ENCODE measurements at regions not wholly inside any gene's neighbourhood (a gene's known extent, or its start where the extent isn't known, plus 50 kb on each side); places are given as distances from the start of the nearest gene placed in this dataset.
"Not testable (repeated sequence)": the region's sequence is repeated elsewhere in the genome, so short reads cannot be mapped to it uniquely, and the experiment has no call there.

DNA sequence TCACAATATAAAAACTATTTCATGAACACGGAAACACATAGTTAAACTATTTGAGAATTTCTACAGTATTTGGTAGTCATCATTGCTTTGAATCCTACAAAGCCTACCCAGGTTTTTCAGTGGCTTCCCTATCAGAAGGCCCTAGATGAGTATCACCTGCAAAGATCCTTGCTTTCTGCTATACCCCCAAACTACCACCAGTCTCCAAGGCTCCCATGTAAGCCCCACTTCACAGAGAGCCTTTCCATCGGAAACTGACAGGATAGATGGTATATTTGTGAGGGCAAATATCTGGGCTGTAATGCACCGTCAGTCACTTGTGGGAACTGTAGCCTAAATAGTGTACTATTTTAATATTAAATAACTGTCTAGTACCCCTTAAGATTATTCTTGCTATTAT is 674.3 kb downstream of the BRINP3 start:
- Histone ChIP-seq H3K9me3 (no peaks in the 10 kb centered on the region), H3K4me2 (no peak overlapping the region), H3K27me3 (no peaks in the 10 kb centered on the region), H3K27ac (no peak overlapping the region), H4K20me1 (no peaks in the 10 kb centered on the region), H3K4me3 (no peak overlapping the region), H3K36me3 (no peaks in the 10 kb centered on the region), H3K9ac (no peak overlapping the region), H3K4me1 (peaks cover 4% of the 10 kb centered on the region; the same call in 1 of the 2 replicates)
- TF ChIP-seq Cebpa-rat (IDR thresholded peaks at IDR 0.05): no peak

DNA sequence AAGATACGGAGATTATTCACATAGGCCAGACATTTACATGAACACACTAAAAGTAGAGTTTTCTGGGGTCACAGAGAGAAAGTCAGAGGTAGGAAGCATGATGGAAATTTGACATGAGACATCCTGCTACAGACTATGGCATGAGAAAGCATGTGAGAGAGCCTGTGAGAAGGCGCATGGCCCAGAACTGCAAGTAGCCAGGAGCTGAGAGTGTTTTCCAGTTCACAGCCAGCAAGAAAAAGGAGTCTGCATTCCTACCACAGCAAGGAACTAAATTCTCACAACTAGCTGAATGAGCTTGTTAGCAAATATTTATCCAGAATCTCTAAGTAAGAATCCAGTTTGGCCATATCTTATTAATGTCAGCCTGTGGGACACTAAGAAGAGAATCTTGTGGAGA is 673.3 kb downstream of the BRINP3 start:
- no peak overlapping the region for H3K4me3 ChIP-seq

GRCh38 chr1:189805735-189806134 is 671.9 kb downstream of the BRINP3 start:
- H3K4me2 ChIP-seq: no peak overlapping the region
- no peaks in the 10 kb centered on the region for H3K36me3 ChIP-seq
- no peaks in the 10 kb centered on the region for H3K27me3 ChIP-seq
- no peak overlapping the region for H3K4me3 ChIP-seq
- no peak overlapping the region for H3K9ac ChIP-seq
- H4K20me1 ChIP-seq: no peaks in the 10 kb centered on the region
- no peak overlapping the region for H3K27ac ChIP-seq
- TF ChIP-seq Cebpa-rat (IDR thresholded peaks at IDR 0.05): no peak
- H3K9me3 ChIP-seq: no peaks in the 10 kb centered on the region
- H3K4me1 ChIP-seq: peaks cover 4% of the 10 kb centered on the region; the same call in 1 of the 2 replicates

More for the DNA sequence above, 673.3 kb downstream of the BRINP3 start:
- H3K4me2 ChIP-seq: no peak overlapping the region
- H3K27ac ChIP-seq: no peak overlapping the region
- no peak overlapping the region for H3K9ac ChIP-seq
- no peaks in the 10 kb centered on the region for H3K36me3 ChIP-seq
- H3K4me1 ChIP-seq: peaks cover 4% of the 10 kb centered on the region; the same call in 1 of the 2 replicates
- no peak for TF ChIP-seq Cebpa-rat (IDR thresholded peaks at IDR 0.05)
- H3K27me3 ChIP-seq: no peaks in the 10 kb centered on the region
- H3K9me3 ChIP-seq: no peaks in the 10 kb centered on the region
- H4K20me1 ChIP-seq: no peaks in the 10 kb centered on the region

GRCh38 chr1:189810639-189811038 is 667.0 kb downstream of the BRINP3 start:
- H3K36me3 ChIP-seq, H3K4me2 ChIP-seq, H3K9me3 ChIP-seq, H3K4me1 ChIP-seq, H3K4me3 ChIP-seq, H3K9ac ChIP-seq, H4K20me1 ChIP-seq, H3K27me3 ChIP-seq, H3K27ac ChIP-seq: not testable (repeated sequence)

DNA sequence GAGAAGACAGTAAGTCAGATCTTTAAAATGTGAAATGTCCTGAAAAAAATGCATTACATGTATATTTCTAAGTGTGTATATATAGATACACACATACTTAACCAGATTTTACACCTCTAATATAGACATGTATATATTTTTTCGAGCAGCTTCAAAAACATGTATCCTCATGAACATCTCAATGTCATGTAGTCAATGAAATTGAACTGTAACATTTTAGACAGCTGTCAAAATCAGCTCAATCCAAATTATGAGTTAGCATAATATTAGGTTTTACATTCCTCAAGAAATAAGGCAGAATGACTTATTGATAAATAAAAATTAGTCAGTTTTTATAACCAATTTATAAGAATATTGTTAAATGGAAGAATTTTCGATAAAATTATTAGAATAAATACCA is 665.7 kb downstream of the BRINP3 start:
- Histone ChIP-seq H3K36me3 (no peaks in the 10 kb centered on the region), H3K9me3 (no peaks in the 10 kb centered on the region), H3K9ac (no peak overlapping the region), H3K4me3 (no peak overlapping the region), H4K20me1 (no peaks in the 10 kb centered on the region), H3K27ac (no peak overlapping the region), H3K4me2 (no peak overlapping the region), H3K4me1 (no peaks in the 10 kb centered on the region), H3K27me3 (no peaks in the 10 kb centered on the region)
- no peak for TF ChIP-seq Cebpa-rat (IDR thresholded peaks at IDR 0.05)

DNA sequence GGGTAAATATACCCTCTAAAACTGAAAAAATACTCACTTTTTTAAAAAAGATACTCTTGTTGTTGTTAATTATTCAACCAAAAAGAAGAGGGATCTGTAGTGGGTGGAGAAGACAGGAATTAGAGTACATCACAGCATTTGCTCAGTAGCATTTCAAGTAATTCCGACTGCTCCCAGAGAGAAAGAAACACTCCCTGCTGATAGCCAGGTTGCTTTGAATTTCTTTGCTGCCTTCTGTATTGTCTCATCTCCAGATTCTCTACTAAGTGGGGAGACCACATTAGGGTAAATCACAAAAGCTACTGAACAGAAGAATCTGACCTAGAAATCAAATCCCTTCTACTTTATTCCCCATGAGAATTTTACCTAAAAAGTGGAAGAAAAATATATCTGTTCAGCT is 661.1 kb downstream of the BRINP3 start:
- Histone ChIP-seq H3K4me1 (no peaks in the 10 kb centered on the region), H3K36me3 (no peaks in the 10 kb centered on the region), H3K9ac (no peak overlapping the region), H4K20me1 (no peaks in the 10 kb centered on the region), H3K27me3 (no peaks in the 10 kb centered on the region), H3K27ac (no peak overlapping the region), H3K4me2 (no peak overlapping the region), H3K4me3 (no peak overlapping the region), H3K9me3 (no peaks in the 10 kb centered on the region)
- TF ChIP-seq Cebpa-rat (IDR thresholded peaks at IDR 0.05): no peak

GRCh38 chr1:189819751-189820150 is 657.9 kb downstream of the BRINP3 start:
- Histone ChIP-seq H3K27me3 (no peaks in the 10 kb centered on the region), H4K20me1 (no peaks in the 10 kb centered on the region), H3K4me1 (no peaks in the 10 kb centered on the region), H3K4me3 (no peak overlapping the region), H3K9ac (no peak overlapping the region), H3K4me2 (no peak overlapping the region), H3K27ac (no peak overlapping the region), H3K9me3 (no peaks in the 10 kb centered on the region), H3K36me3 (no peaks in the 10 kb centered on the region)
- TF ChIP-seq Cebpa-rat (IDR thresholded peaks at IDR 0.05): no peak

GRCh38 chr1:189821833-189822232 is 655.8 kb downstream of the BRINP3 start:
- Histone ChIP-seq H3K4me2 (no peak overlapping the region), H3K36me3 (no peaks in the 10 kb centered on the region), H4K20me1 (no peaks in the 10 kb centered on the region), H3K4me3 (no peak overlapping the region), H3K4me1 (no peaks in the 10 kb centered on the region), H3K27me3 (no peaks in the 10 kb centered on the region), H3K27ac (no peak overlapping the region), H3K9ac (no peak overlapping the region), H3K9me3 (no peaks in the 10 kb centered on the region)
- no peak for TF ChIP-seq Cebpa-rat (IDR thresholded peaks at IDR 0.05)

DNA sequence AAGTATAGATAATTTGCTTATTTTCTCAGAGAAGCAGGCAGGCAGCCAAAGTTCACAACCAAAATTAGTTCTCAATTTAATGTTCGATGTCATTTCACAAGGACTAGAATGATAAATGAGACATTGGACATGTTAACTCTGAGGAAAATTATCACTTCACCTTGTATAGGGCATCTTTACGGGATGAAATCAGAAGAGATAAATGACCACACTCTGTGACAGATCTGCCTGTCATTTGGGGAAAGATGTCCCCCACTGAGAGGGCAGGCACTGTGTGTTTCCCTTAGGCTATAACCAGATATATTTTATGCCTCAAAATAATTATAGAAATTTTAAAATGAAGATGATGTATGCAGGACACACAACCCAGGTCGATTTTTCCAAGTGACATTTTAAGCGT is 642.9 kb downstream of the BRINP3 start:
- Histone ChIP-seq H3K4me3 (no peak overlapping the region), H3K27ac (no peak overlapping the region), H3K27me3 (no peaks in the 10 kb centered on the region), H3K36me3 (no peaks in the 10 kb centered on the region), H3K9me3 (no peaks in the 10 kb centered on the region), H3K4me1 (no peaks in the 10 kb centered on the region), H3K4me2 (no peak overlapping the region), H4K20me1 (no peaks in the 10 kb centered on the region), H3K9ac (no peak overlapping the region)
- TF ChIP-seq Cebpa-rat (IDR thresholded peaks at IDR 0.05): no peak

DNA sequence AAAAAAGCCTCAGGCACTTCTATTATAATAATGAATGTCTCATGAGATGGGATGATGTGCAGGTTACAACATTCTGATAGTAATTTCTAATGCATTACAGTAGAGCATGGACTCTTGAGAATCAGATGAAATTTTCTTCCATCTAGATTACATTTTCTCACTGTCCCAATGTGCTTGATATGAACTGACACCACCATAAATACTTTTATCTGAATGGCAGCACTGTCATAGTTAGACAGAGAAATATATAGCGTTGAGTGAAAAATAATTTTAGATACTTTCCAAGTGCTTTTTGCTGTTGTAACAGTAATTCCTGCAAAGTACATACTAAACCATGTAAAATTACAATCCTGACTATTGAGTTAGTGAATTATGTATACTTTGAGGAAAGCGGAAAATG is 630.1 kb downstream of the BRINP3 start:
- Histone ChIP-seq H3K4me3 (no peak overlapping the region), H3K4me2 (no peak overlapping the region), H3K36me3 (no peaks in the 10 kb centered on the region), H3K27ac (no peak overlapping the region), H3K9ac (no peak overlapping the region), H3K4me1 (peaks cover 6% of the 10 kb centered on the region), H4K20me1 (no peaks in the 10 kb centered on the region), H3K27me3 (no peaks in the 10 kb centered on the region), H3K9me3 (no peaks in the 10 kb centered on the region)
- TF ChIP-seq Cebpa-rat (IDR thresholded peaks at IDR 0.05): no peak

DNA sequence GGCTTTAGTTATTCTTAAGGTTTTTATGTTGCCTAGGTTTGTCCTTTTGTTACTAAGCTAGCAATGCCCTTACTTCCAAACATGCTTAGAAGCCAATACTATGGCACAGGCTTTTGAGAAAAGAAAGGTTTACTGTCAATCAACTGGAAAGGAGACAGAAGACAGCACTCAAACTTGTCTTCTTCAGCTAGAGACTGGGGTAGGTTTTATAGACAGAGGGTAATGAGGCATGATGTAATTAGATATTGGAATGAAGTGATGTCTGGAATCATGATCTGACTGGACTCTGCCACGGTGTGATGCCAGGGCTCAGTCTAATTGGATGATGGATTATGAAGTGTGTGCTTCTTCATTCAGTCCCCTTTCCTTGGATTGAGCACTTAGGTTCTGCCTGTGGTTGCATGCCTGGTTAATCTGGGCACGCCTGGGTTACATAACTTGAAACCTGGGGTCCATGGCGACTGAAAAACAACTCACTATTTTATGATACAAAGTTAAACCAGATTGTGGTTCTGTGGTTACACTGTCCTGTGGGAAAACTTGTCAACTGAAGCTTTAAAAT is 625.8 kb downstream of the BRINP3 start:
- no peak for TF ChIP-seq Cebpa-rat (IDR thresholded peaks at IDR 0.05)
- Histone ChIP-seq H3K36me3 (no peaks in the 10 kb centered on the region), H3K27ac (no peak overlapping the region), H3K4me1 (peaks cover 6% of the 10 kb centered on the region), H4K20me1 (no peaks in the 10 kb centered on the region), H3K9ac (no peak overlapping the region), H3K4me3 (no peak overlapping the region), H3K4me2 (no peak overlapping the region), H3K9me3 (no peaks in the 10 kb centered on the region), H3K27me3 (no peaks in the 10 kb centered on the region)

Measured in BLaER1 (cell line).